K562 (cell line): ENCODE measurements at regions not wholly inside any gene's neighbourhood (a gene's known extent, or its start where the extent isn't known, plus 50 kb on each side); places are given as distances from the start of the nearest gene placed in this dataset.
A peak's percentile ranks its signal among the peaks of the same experiment; 100 is the strongest.

Experiments
- ADNP ChIP-seq: fragments of 200-800 bp; sonication (Bioruptor generic); IDR thresholded peaks from 2 replicates; pipeline ENCODE4 v1.6.1; 2016; ENCODE audit warnings: missing genetic modification characterization, missing compliant biosample characterization
- ARNT ChIP-seq, 2 experiments: fragments of 450-650 bp; IDR thresholded peaks; 2 replicates each; pipeline ENCODE4 v1.6.1; 2016; ENCODE audit warnings: mild to moderate bottlenecking in 1 of 2
- CCNT2 ChIP-seq: IDR thresholded peaks from 2 replicates; pipeline ENCODE4 v1.6.1; 2011; ENCODE audit warnings: borderline replicate concordance, low read depth, mild to moderate bottlenecking, moderate library complexity, mixed read lengths, low read length; ENCODE audit not compliant: insufficient read length; ENCODE audit errors: extremely low read depth
- ESRRA ChIP-seq: fragments of 450-650 bp; IDR thresholded peaks from 2 replicates; pipeline ENCODE4 v1.6.1; 2014; ENCODE audit warnings: low read depth, mild to moderate bottlenecking, moderate library complexity, borderline replicate concordance
- FOXO4 ChIP-seq: fragments of 450-650 bp; formaldehyde crosslinking; IDR thresholded peaks from 2 replicates; pipeline ENCODE4 v1.4.0; 2020; ENCODE audit warnings: mild to moderate bottlenecking, moderate library complexity
- GABPA ChIP-seq: fragments of 200-800 bp; sonication (Bioruptor generic); conservative IDR thresholded peaks from 2 replicates; pipeline ENCODE4 v1.6.1; 2016; ENCODE audit warnings: low read depth, missing genetic modification characterization, missing compliant biosample characterization
- HNRNPL ChIP-seq: fragments of 200-400 bp; formaldehyde crosslinking; IDR thresholded peaks from 2 replicates; pipeline ENCODE4 v1.6.1; 2017; ENCODE audit warnings: low read depth, mild to moderate bottlenecking, low read length
- HOXB6 ChIP-seq: fragments of 250-450 bp; sonication (Bioruptor Pico); IDR thresholded peaks from 2 replicates; pipeline ENCODE4 v1.5.1; 2022; ENCODE audit warnings: mild to moderate bottlenecking, borderline replicate concordance
- KLF13 ChIP-seq: fragments of 450-650 bp; IDR thresholded peaks from 2 replicates; pipeline ENCODE4 v1.6.1; 2016; ENCODE audit warnings: missing genetic modification characterization, low read depth, mild to moderate bottlenecking, missing compliant biosample characterization, moderate library complexity, borderline replicate concordance
- NFRKB ChIP-seq: fragments of 450-650 bp; IDR thresholded peaks from 2 replicates; pipeline ENCODE4 v1.6.1; 2016; ENCODE audit warnings: low read depth
- RNF2 ChIP-seq: sonication (generic); IDR thresholded peaks from 2 replicates; pipeline ENCODE4 v1.6.1; 2016
- SIN3A ChIP-seq, 2 experiments: fragments of 150-350 bp in 1 of 2; IDR thresholded peaks; 2 replicates each; pipeline ENCODE4 v1.6.1; 2011 to 2016; ENCODE audit warnings: borderline replicate concordance in 2 of 2, low read depth in 2 of 2, low read length in 2 of 2, mild to moderate bottlenecking in 2 of 2, moderate library complexity in 2 of 2; ENCODE audit not compliant: control insufficient read depth in 1 of 2
- SRSF1 ChIP-seq: fragments of 200-400 bp; formaldehyde crosslinking; IDR thresholded peaks from 2 replicates; pipeline ENCODE4 v1.6.1; 2017; ENCODE audit warnings: mild to moderate bottlenecking, low read depth, low read length, moderate library complexity
- TAF1 ChIP-seq: IDR thresholded peaks from 2 replicates; pipeline ENCODE4 v1.6.1; 2011; ENCODE audit warnings: mild to moderate bottlenecking, low read length, moderate library complexity; ENCODE audit not compliant: insufficient read depth, control insufficient read depth, severe bottlenecking; ENCODE audit errors: extremely low read depth
- ZBTB12 ChIP-seq: fragments of 250-450 bp; sonication (Bioruptor Pico); IDR thresholded peaks from 2 replicates; pipeline ENCODE4 v1.4.0; 2020
- ZNF165 ChIP-seq: fragments of 250-450 bp; sonication (Bioruptor Pico); IDR thresholded peaks from 2 replicates; pipeline ENCODE4 v1.4.0; 2020; ENCODE audit warnings: borderline replicate concordance
- ZNF395 ChIP-seq: fragments of 200-800 bp; sonication (Bioruptor generic); IDR thresholded peaks from 2 replicates; pipeline ENCODE4 v1.6.1; 2017; ENCODE audit warnings: missing genetic modification characterization, missing compliant biosample characterization
- ZNF592 ChIP-seq: fragments of 450-650 bp; IDR thresholded peaks from 2 replicates; pipeline ENCODE4 v1.6.1; 2017; ENCODE audit warnings: antibody characterized with exemption, mild to moderate bottlenecking

GRCh38 chr12:116358893-116359761, 81.6 kb upstream of the MED13L start (continued):
- TF ChIP-seq FOXO4 (no peak), ZBTB12 (peak; percentile 72), ESRRA (peak; percentile 100), ZNF165 (CRISPR knock-in tag) (no peak), ZNF592 (peak; percentile 78), NFRKB (peak; percentile 70), RNF2 (peak; percentile 28; the same call in 1 of the 2 replicates), ADNP (tag) (peak; percentile 90), GABPA (peak; percentile 51; the same call in 1 of the 2 replicates), HNRNPL (no peak), TAF1 (peak; percentile 32), KLF13 (tag) (0 out of 2 replicates have a peak, but pooled peaks have one; percentile 24), HOXB6 (CRISPR knock-in tag) (no peak), SIN3A (IDR thresholded peaks at IDR 0.05; ENCODE audit: borderline replicate concordance in 2 of 2, control insufficient read depth in 1 of 2, low read depth in 2 of 2, low read length in 2 of 2) (no peak), ZNF395 (CRISPR knock-in tag) (peak; percentile 50; the same call in 1 of the 2 replicates), SRSF1 (no peak), ARNT (IDR thresholded peaks at IDR 0.05) (no peak), CCNT2 (peak; percentile 11)
